OCI-LY7 (cell line): ENCODE measurements at regions not wholly inside any gene's neighbourhood (a gene's known extent, or its start where the extent isn't known, plus 50 kb on each side); places are given as distances from the start of the nearest gene placed in this dataset.
"Not testable (repeated sequence)": the region's sequence is repeated elsewhere in the genome, so short reads cannot be mapped to it uniquely, and the experiment has no call there.

Source experiments
- EZH2phosphoT487 ChIP-seq: fragments of 200-600 bp; sonication (generic); IDR thresholded peaks from 2 replicates; pipeline ENCODE4 v1.6.1; 2018; ENCODE audit warnings: low read depth, borderline replicate concordance, mild to moderate bottlenecking, mixed run types, antibody characterized with exemption, low read length, moderate library complexity, mixed read lengths
- TF ChIP-seq, protein P1 (sequence below): fragments of 200-600 bp; sonication (generic); conservative IDR thresholded peaks from 2 replicates; pipeline ENCODE4 v1.5.1; 2014; ENCODE audit warnings: mild to moderate bottlenecking, antibody characterized with exemption, low read length, moderate library complexity, mixed read lengths

DNA sequence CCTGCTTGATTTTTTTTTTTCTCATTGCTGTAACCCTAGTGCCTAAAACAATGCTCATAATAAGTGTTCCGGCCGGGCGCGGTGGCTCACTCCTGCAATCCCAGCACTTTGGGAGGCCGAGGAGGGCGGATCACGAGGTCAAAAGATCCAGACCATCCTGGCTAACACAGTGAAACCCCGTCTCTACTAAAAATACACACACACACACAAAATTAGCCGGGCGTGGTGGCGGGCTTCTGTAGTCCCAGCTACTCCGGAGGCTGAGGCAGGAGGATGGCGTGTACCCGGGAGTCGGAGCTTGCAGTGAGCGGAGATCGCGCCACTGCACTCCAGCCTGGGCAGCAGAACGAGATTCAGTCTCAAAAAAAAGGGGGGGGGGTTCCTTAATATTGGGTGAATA, 214.0 kb upstream of the HSF2 start:
- TF ChIP-seq, protein P1, sequence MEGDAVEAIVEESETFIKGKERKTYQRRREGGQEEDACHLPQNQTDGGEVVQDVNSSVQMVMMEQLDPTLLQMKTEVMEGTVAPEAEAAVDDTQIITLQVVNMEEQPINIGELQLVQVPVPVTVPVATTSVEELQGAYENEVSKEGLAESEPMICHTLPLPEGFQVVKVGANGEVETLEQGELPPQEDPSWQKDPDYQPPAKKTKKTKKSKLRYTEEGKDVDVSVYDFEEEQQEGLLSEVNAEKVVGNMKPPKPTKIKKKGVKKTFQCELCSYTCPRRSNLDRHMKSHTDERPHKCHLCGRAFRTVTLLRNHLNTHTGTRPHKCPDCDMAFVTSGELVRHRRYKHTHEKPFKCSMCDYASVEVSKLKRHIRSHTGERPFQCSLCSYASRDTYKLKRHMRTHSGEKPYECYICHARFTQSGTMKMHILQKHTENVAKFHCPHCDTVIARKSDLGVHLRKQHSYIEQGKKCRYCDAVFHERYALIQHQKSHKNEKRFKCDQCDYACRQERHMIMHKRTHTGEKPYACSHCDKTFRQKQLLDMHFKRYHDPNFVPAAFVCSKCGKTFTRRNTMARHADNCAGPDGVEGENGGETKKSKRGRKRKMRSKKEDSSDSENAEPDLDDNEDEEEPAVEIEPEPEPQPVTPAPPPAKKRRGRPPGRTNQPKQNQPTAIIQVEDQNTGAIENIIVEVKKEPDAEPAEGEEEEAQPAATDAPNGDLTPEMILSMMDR, result not testable (repeated sequence)
- TF ChIP-seq EZH2phosphoT487, result not testable (repeated sequence)
